Osteocyte (in vitro differentiated cells): ENCODE measurements at regions not wholly inside any gene's neighbourhood (a gene's known extent, or its start where the extent isn't known, plus 50 kb on each side); places are given as distances from the start of the nearest gene placed in this dataset.

Source experiments
- DNase-seq: peaks from one replicate; pipeline ENCODE4 v3.0.0; 2021; ENCODE audit warnings: mixed read lengths; ENCODE audit not compliant: unreplicated experiment; ENCODE audit errors: extremely low spot score
- H3K27ac Mint-ChIP-seq: one replicate; pipeline ENCODE4 v1.8.0; 2021; ENCODE audit warnings: mild to moderate bottlenecking, mixed read lengths; ENCODE audit not compliant: unreplicated experiment
- H3K27me3 Mint-ChIP-seq: one replicate; pipeline ENCODE4 v1.8.0; 2021; ENCODE audit warnings: mixed read lengths; ENCODE audit not compliant: unreplicated experiment
- H3K36me3 Mint-ChIP-seq: one replicate; pipeline ENCODE4 v1.8.0; 2021; ENCODE audit warnings: mixed read lengths; ENCODE audit not compliant: unreplicated experiment
- H3K4me1 Mint-ChIP-seq: one replicate; pipeline ENCODE4 v1.8.0; 2021; ENCODE audit warnings: mixed read lengths; ENCODE audit not compliant: unreplicated experiment
- H3K4me3 Mint-ChIP-seq: one replicate; pipeline ENCODE4 v1.8.0; 2021; ENCODE audit warnings: mild to moderate bottlenecking, moderate library complexity, mixed read lengths; ENCODE audit not compliant: unreplicated experiment
- H3K9me3 Mint-ChIP-seq: one replicate; pipeline ENCODE4 v1.8.0; 2021; ENCODE audit warnings: mixed read lengths; ENCODE audit not compliant: unreplicated experiment
- CTCF ChIP-seq: fragments of 200-600 bp; sonication (generic); IDR thresholded peaks from 2 replicates; pipeline ENCODE4 v1.5.0; 2021; ENCODE audit warnings: antibody characterized with exemption, mild to moderate bottlenecking, moderate library complexity

- Mint-ChIP-seq H3K27ac (no peak overlapping the region), H3K9me3 (no peaks in the 10 kb centered on the region), H3K27me3 (peaks cover 28% of the 10 kb centered on the region), H3K4me1 (peaks cover 4% of the 10 kb centered on the region), H3K4me3 (no peak overlapping the region), H3K36me3 (no peaks in the 10 kb centered on the region)
- no peak for DNase-seq
- TF ChIP-seq CTCF = no peak
These were observed 78.0 kb upstream of the DYNC1I1 start for GRCh38 chr7:95694334-95694733.

GRCh38 chr7:95693551-95694333, 78.6 kb upstream of the DYNC1I1 start:
- H3K4me3 Mint-ChIP-seq = no peak overlapping the region
- H3K4me1 Mint-ChIP-seq = peaks cover 4% of the 10 kb centered on the region
- H3K36me3 Mint-ChIP-seq = no peaks in the 10 kb centered on the region
- H3K27me3 Mint-ChIP-seq = peaks cover 26% of the 10 kb centered on the region
- no peak for TF ChIP-seq CTCF
- H3K27ac Mint-ChIP-seq = no peak overlapping the region
- no peaks in the 10 kb centered on the region for H3K9me3 Mint-ChIP-seq
- no peak for DNase-seq

- peaks cover 4% of the 10 kb centered on the region for H3K4me1 Mint-ChIP-seq
- H3K4me3 Mint-ChIP-seq = no peak overlapping the region
- H3K9me3 Mint-ChIP-seq = no peaks in the 10 kb centered on the region
- TF ChIP-seq CTCF = no peak
- no peak overlapping the region for H3K27ac Mint-ChIP-seq
- H3K36me3 Mint-ChIP-seq = no peaks in the 10 kb centered on the region
- DNase-seq = no peak
- H3K27me3 Mint-ChIP-seq = peaks cover 24% of the 10 kb centered on the region
These were observed 80.9 kb upstream of the DYNC1I1 start for GRCh38 chr7:95691464-95691863.

- H3K27ac Mint-ChIP-seq = no peak overlapping the region
- H3K9me3 Mint-ChIP-seq = no peaks in the 10 kb centered on the region
- DNase-seq = no peak
- peak overlapping the region; percentile 42 for H3K4me3 Mint-ChIP-seq
- no peaks in the 10 kb centered on the region for H3K36me3 Mint-ChIP-seq
- H3K27me3 Mint-ChIP-seq = peaks cover 24% of the 10 kb centered on the region
- peak; percentile 79 for TF ChIP-seq CTCF
- peaks cover 4% of the 10 kb centered on the region for H3K4me1 Mint-ChIP-seq
These were observed 81.9 kb upstream of the DYNC1I1 start for GRCh38 chr7:95690367-95690947.

- peaks cover 25% of the 10 kb centered on the region for H3K27me3 Mint-ChIP-seq
- no peak overlapping the region for H3K27ac Mint-ChIP-seq
- H3K36me3 Mint-ChIP-seq = no peaks in the 10 kb centered on the region
- no peaks in the 10 kb centered on the region for H3K9me3 Mint-ChIP-seq
- no peak overlapping the region for H3K4me3 Mint-ChIP-seq
- TF ChIP-seq CTCF = no peak
- peaks cover 4% of the 10 kb centered on the region for H3K4me1 Mint-ChIP-seq
- no peak for DNase-seq
These were observed 83.3 kb upstream of the DYNC1I1 start for GRCh38 chr7:95688931-95689495.
